ENCODE measurements at regions not wholly inside any gene's neighbourhood (a gene's known extent, or its start where the extent isn't known, plus 50 kb on each side); places are given as distances from the start of the nearest gene placed in this dataset.

- H3K27me3 ChIP-seq (ENCODE audit: insufficient read depth, low read length): no peaks in the 10 kb centered on the region
- H4K20me1 ChIP-seq (ENCODE audit: insufficient read depth, low read length): no peaks in the 10 kb centered on the region
- Mint-ChIP-seq H3K9me3 (ENCODE audit: unreplicated experiment) (no peaks in the 10 kb centered on the region), H3K36me3 (ENCODE audit: low read depth, unreplicated experiment) (no peaks in the 10 kb centered on the region), H3K27me3 (ENCODE audit: low read depth, unreplicated experiment) (no peaks in the 10 kb centered on the region), H3K4me3 (ENCODE audit: unreplicated experiment) (no peak overlapping the region), H3K27ac (ENCODE audit: unreplicated experiment) (no peak overlapping the region), H3K4me1 (ENCODE audit: low read depth, unreplicated experiment) (no peaks in the 10 kb centered on the region)
- no peak overlapping the region for H3K9ac ChIP-seq (ENCODE audit: low read length)
- no peak overlapping the region for H2AFZ ChIP-seq (ENCODE audit: low read depth, low read length)
- H3K4me1 ChIP-seq (ENCODE audit: insufficient read depth, low read length): no peaks in the 10 kb centered on the region
- no peak for DNase-seq (ENCODE audit: low read depth)
- TF ChIP-seq EZH2 (IDR thresholded peaks at IDR 0.05; ENCODE audit: insufficient read depth, low read length) (no peak), CTCF (IDR thresholded peaks at IDR 0.05; ENCODE audit: insufficient read depth, low read depth, low read length) (no peak)
- FAIRE-seq: no peak
- no peaks in the 10 kb centered on the region for H3K36me3 ChIP-seq (ENCODE audit: insufficient read depth, low read length)
- H3K9me3 ChIP-seq (ENCODE audit: insufficient read depth, low read depth, low read length): no peaks in the 10 kb centered on the region
- H3K27ac ChIP-seq (ENCODE audit: low read depth, low read length): no peak overlapping the region
- H3K79me2 ChIP-seq (ENCODE audit: insufficient read depth, low read length): no peaks in the 10 kb centered on the region
- H3K4me2 ChIP-seq (ENCODE audit: low read length): no peak overlapping the region
- no peak overlapping the region for H3K4me3 ChIP-seq (ENCODE audit: insufficient read depth, low read depth, low read length)
Observed at GRCh38 chr6:114718186-114718585, 375.4 kb upstream of the HS3ST5 start.

- Mint-ChIP-seq H3K9me3 (ENCODE audit: unreplicated experiment) (no peaks in the 10 kb centered on the region), H3K4me1 (ENCODE audit: low read depth, unreplicated experiment) (no peaks in the 10 kb centered on the region), H3K27ac (ENCODE audit: unreplicated experiment) (no peak overlapping the region), H3K4me3 (ENCODE audit: unreplicated experiment) (no peak overlapping the region), H3K36me3 (ENCODE audit: low read depth, unreplicated experiment) (no peaks in the 10 kb centered on the region), H3K27me3 (ENCODE audit: low read depth, unreplicated experiment) (no peaks in the 10 kb centered on the region)
- H3K27me3 ChIP-seq (ENCODE audit: insufficient read depth, low read length): no peaks in the 10 kb centered on the region
- H3K9me3 ChIP-seq (ENCODE audit: insufficient read depth, low read depth, low read length): no peaks in the 10 kb centered on the region
- DNase-seq (ENCODE audit: low read depth) (no peak), FAIRE-seq (no peak)
- no peaks in the 10 kb centered on the region for H3K36me3 ChIP-seq (ENCODE audit: insufficient read depth, low read length)
- no peaks in the 10 kb centered on the region for H3K4me1 ChIP-seq (ENCODE audit: insufficient read depth, low read length)
- no peak overlapping the region for H3K4me3 ChIP-seq (ENCODE audit: insufficient read depth, low read depth, low read length)
- no peaks in the 10 kb centered on the region for H3K79me2 ChIP-seq (ENCODE audit: insufficient read depth, low read length)
- H2AFZ ChIP-seq (ENCODE audit: low read depth, low read length): no peak overlapping the region
- H3K4me2 ChIP-seq (ENCODE audit: low read length): no peak overlapping the region
- H4K20me1 ChIP-seq (ENCODE audit: insufficient read depth, low read length): no peaks in the 10 kb centered on the region
- H3K9ac ChIP-seq (ENCODE audit: low read length): no peak overlapping the region
- TF ChIP-seq EZH2 (IDR thresholded peaks at IDR 0.05; ENCODE audit: insufficient read depth, low read length): no peak
- H3K27ac ChIP-seq (ENCODE audit: low read depth, low read length): no peak overlapping the region
Observed at GRCh38 chr6:114714836-114715507, 372.1 kb upstream of the HS3ST5 start.

GRCh38 chr6:114713690-114714089, 370.9 kb upstream of the HS3ST5 start:
- DNase-seq (ENCODE audit: low read depth) (no peak), FAIRE-seq (no peak)
- Histone ChIP-seq H3K9me3 (ENCODE audit: insufficient read depth, low read depth, low read length) (no peaks in the 10 kb centered on the region), H3K79me2 (ENCODE audit: insufficient read depth, low read length) (no peaks in the 10 kb centered on the region), H3K4me3 (ENCODE audit: insufficient read depth, low read depth, low read length) (no peak overlapping the region), H3K9ac (ENCODE audit: low read length) (no peak overlapping the region), H3K27me3 (ENCODE audit: insufficient read depth, low read length) (no peaks in the 10 kb centered on the region), H3K4me1 (ENCODE audit: insufficient read depth, low read length) (no peaks in the 10 kb centered on the region), H2AFZ (ENCODE audit: low read depth, low read length) (no peak overlapping the region), H3K36me3 (ENCODE audit: insufficient read depth, low read length) (no peaks in the 10 kb centered on the region), H3K27ac (ENCODE audit: low read depth, low read length) (no peak overlapping the region), H3K4me2 (ENCODE audit: low read length) (no peak overlapping the region), H4K20me1 (ENCODE audit: insufficient read depth, low read length) (no peaks in the 10 kb centered on the region)
- Mint-ChIP-seq H3K4me3 (ENCODE audit: unreplicated experiment) (no peak overlapping the region), H3K36me3 (ENCODE audit: low read depth, unreplicated experiment) (no peaks in the 10 kb centered on the region), H3K27ac (ENCODE audit: unreplicated experiment) (no peak overlapping the region), H3K9me3 (ENCODE audit: unreplicated experiment) (no peaks in the 10 kb centered on the region), H3K27me3 (ENCODE audit: low read depth, unreplicated experiment) (no peaks in the 10 kb centered on the region), H3K4me1 (ENCODE audit: low read depth, unreplicated experiment) (no peaks in the 10 kb centered on the region)
- TF ChIP-seq CTCF (IDR thresholded peaks at IDR 0.05; ENCODE audit: insufficient read depth, low read depth, low read length) (no peak), EZH2 (IDR thresholded peaks at IDR 0.05; ENCODE audit: insufficient read depth, low read length) (no peak)

Data from astrocyte (in vitro differentiated cells and primary cell).